MM.1S (cell line): ENCODE measurements at regions not wholly inside any gene's neighbourhood (a gene's known extent, or its start where the extent isn't known, plus 50 kb on each side); places are given as distances from the start of the nearest gene placed in this dataset.

ENCODE experiments used
- DNase-seq: peaks from one replicate; pipeline ENCODE4 v3.0.0-alpha.2; 2015
- H2AFZ ChIP-seq: fragments of 300-600 bp; sonication (generic); 2 replicates; pipeline ENCODE4 v1.6.0; 2016; ENCODE audit warnings: antibody characterized with exemption, low read length
- H3F3A ChIP-seq: fragments of 300-600 bp; sonication (generic); 2 replicates; pipeline ENCODE4 v1.6.1; 2016; ENCODE audit warnings: mild to moderate bottlenecking, antibody characterized with exemption, low read length, moderate library complexity, mixed read lengths; ENCODE audit not compliant: insufficient read depth
- H3K27ac ChIP-seq: fragments of 300-600 bp; sonication (generic); 2 replicates; pipeline ENCODE4 v1.5.1; 2016; ENCODE audit warnings: mild to moderate bottlenecking, low read length
- H3K27me3 ChIP-seq: fragments of 300-600 bp; sonication (generic); replicated peaks from 2 replicates; pipeline ENCODE4 v1.6.0; 2016; ENCODE audit warnings: low read length; ENCODE audit not compliant: insufficient read depth
- H3K36me3 ChIP-seq: fragments of 300-600 bp; sonication (generic); replicated peaks from 2 replicates; pipeline ENCODE4 v1.6.1; 2016; ENCODE audit warnings: mild to moderate bottlenecking, low read length, mixed read lengths; ENCODE audit not compliant: insufficient read depth
- H3K4me1 ChIP-seq: fragments of 300-600 bp; sonication (generic); 2 replicates; pipeline ENCODE4 v1.6.1; 2016; ENCODE audit warnings: low read length, mixed read lengths
- H3K4me2 ChIP-seq: fragments of 300-600 bp; sonication (generic); 2 replicates; pipeline ENCODE4 v1.6.0; 2016; ENCODE audit warnings: low read depth, low read length
- H3K4me3 ChIP-seq: fragments of 300-600 bp; sonication (generic); 2 replicates; pipeline ENCODE4 v1.5.1; 2016; ENCODE audit warnings: low read length, mixed read lengths
- H3K79me2 ChIP-seq: fragments of 300-600 bp; sonication (generic); 2 replicates; pipeline ENCODE4 v1.6.1; 2016; ENCODE audit warnings: mixed run types, low read length, mixed read lengths
- H3K9ac ChIP-seq: fragments of 300-600 bp; sonication (generic); 2 replicates; pipeline ENCODE4 v1.6.1; 2016; ENCODE audit warnings: low read length, mixed read lengths
- H3K9me2 ChIP-seq: fragments of 300-600 bp; sonication (generic); replicated peaks from 2 replicates; pipeline ENCODE4 v1.6.1; 2016; ENCODE audit warnings: mild to moderate bottlenecking, low read length, mixed read lengths; ENCODE audit not compliant: insufficient read depth
- H3K9me3 ChIP-seq: fragments of 300-600 bp; sonication (generic); replicated peaks from 2 replicates; pipeline ENCODE4 v1.6.1; 2016; ENCODE audit warnings: mild to moderate bottlenecking, low read length, mixed read lengths; ENCODE audit not compliant: insufficient read depth
- H4K20me1 ChIP-seq: fragments of 300-600 bp; sonication (generic); 2 replicates; pipeline ENCODE4 v1.6.1; 2016; ENCODE audit warnings: mild to moderate bottlenecking, low read length, moderate library complexity, mixed read lengths; ENCODE audit not compliant: insufficient read depth
- EZH2 ChIP-seq: fragments of 300-600 bp; sonication (generic); optimal IDR thresholded peaks from 2 replicates; pipeline ENCODE3; 2017; ENCODE audit warnings: low read depth, mild to moderate bottlenecking, antibody characterized with exemption, low read length, mixed read lengths
- EZH2phosphoT487 ChIP-seq: fragments of 300-600 bp; sonication (generic); IDR thresholded peaks from 2 replicates; pipeline ENCODE4 v1.6.1; 2018; ENCODE audit warnings: antibody characterized with exemption, low read length
- TF ChIP-seq, protein P1 (sequence below): fragments of 300-600 bp; sonication (generic); IDR thresholded peaks from 2 replicates; pipeline ENCODE4 v1.5.1; 2016; ENCODE audit warnings: antibody characterized with exemption, low read length, mixed read lengths

DNA sequence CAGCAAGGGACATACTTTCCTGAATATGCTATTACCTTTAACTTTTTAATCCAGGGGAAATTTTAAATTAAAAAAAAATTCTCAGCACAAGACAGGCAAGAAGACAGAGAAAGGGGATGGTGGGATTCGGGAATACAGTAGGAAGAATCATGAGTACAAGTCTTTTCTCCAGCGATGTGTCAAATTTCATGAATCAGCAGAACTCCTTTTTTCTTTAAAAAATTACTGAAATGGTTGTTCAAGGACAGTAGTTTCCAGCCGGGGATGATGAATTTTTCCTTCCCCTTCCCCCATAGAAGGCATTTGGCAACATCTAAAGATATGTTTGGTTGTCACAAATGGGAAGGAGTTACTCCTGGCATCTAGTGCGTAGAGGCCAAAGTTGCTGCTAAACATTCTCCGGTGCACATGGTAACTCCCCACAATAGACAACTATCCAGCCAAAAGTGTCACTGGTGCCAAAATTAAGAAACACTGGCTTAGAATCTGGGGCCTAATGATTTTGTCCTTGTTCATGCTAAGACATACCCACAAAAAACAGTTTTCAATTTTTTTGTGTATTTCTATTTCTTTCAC is 450.2 kb downstream of the CBLN4 start:
- Histone ChIP-seq H3K27ac (no peak overlapping the region), H3F3A (no peaks in the 10 kb centered on the region), H3K4me1 (no peaks in the 10 kb centered on the region), H4K20me1 (no peaks in the 10 kb centered on the region), H3K4me2 (no peak overlapping the region), H3K9me2 (no peaks in the 10 kb centered on the region), H3K9me3 (no peaks in the 10 kb centered on the region), H3K4me3 (no peak overlapping the region), H3K9ac (no peak overlapping the region), H3K27me3 (no peaks in the 10 kb centered on the region), H2AFZ (no peak overlapping the region), H3K36me3 (no peaks in the 10 kb centered on the region), H3K79me2 (no peaks in the 10 kb centered on the region)
- no peak for DNase-seq
- TF ChIP-seq, protein P1, sequence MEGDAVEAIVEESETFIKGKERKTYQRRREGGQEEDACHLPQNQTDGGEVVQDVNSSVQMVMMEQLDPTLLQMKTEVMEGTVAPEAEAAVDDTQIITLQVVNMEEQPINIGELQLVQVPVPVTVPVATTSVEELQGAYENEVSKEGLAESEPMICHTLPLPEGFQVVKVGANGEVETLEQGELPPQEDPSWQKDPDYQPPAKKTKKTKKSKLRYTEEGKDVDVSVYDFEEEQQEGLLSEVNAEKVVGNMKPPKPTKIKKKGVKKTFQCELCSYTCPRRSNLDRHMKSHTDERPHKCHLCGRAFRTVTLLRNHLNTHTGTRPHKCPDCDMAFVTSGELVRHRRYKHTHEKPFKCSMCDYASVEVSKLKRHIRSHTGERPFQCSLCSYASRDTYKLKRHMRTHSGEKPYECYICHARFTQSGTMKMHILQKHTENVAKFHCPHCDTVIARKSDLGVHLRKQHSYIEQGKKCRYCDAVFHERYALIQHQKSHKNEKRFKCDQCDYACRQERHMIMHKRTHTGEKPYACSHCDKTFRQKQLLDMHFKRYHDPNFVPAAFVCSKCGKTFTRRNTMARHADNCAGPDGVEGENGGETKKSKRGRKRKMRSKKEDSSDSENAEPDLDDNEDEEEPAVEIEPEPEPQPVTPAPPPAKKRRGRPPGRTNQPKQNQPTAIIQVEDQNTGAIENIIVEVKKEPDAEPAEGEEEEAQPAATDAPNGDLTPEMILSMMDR = no peak
- no peak for TF ChIP-seq EZH2phosphoT487
- no peak for TF ChIP-seq EZH2

DNA sequence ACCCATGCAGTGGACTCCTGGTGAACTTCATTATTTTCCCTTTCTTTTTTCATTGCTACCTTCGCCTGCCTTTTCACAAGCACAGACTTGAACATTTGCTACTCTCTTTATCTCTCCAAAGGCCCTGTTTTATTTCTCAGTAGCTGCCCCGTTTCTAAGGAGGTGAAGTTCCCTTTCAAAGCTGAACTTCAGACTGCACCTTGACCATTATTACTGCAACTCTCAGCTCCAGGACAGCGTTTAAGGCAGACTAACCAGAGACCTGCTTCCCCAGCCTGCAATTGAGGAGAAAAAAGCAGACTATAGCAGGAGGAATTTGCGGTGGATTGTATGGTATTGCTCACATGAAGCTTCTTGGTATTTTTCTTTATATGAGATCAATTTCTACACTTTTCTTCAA is 460.7 kb downstream of the CBLN4 start:
- Histone ChIP-seq H3K9me3 (no peaks in the 10 kb centered on the region), H3K4me2 (no peak overlapping the region), H3K79me2 (no peaks in the 10 kb centered on the region), H4K20me1 (no peaks in the 10 kb centered on the region), H3K27ac (no peak overlapping the region), H3K36me3 (no peaks in the 10 kb centered on the region), H3K4me3 (no peak overlapping the region), H3K9ac (no peak overlapping the region), H3K4me1 (no peaks in the 10 kb centered on the region), H3F3A (no peaks in the 10 kb centered on the region), H3K9me2 (no peaks in the 10 kb centered on the region), H3K27me3 (no peaks in the 10 kb centered on the region), H2AFZ (no peak overlapping the region)
- TF ChIP-seq EZH2 (no peak), EZH2phosphoT487 (no peak)
- no peak for DNase-seq

GRCh38 chr20:55540486-55540885 is 464.8 kb downstream of the CBLN4 start:
- no peak overlapping the region for H3K9ac ChIP-seq
- no peaks in the 10 kb centered on the region for H3K4me1 ChIP-seq
- no peaks in the 10 kb centered on the region for H3K36me3 ChIP-seq
- DNase-seq = no peak
- H3K4me2 ChIP-seq = no peak overlapping the region
- H3K4me3 ChIP-seq = no peak overlapping the region
- H2AFZ ChIP-seq = no peak overlapping the region
- no peaks in the 10 kb centered on the region for H3K9me3 ChIP-seq
- no peaks in the 10 kb centered on the region for H3K9me2 ChIP-seq
- H3K27ac ChIP-seq = no peak overlapping the region
- H4K20me1 ChIP-seq = no peaks in the 10 kb centered on the region
- TF ChIP-seq EZH2phosphoT487 = no peak
- TF ChIP-seq, protein P1 = no peak
- no peak for TF ChIP-seq EZH2
- H3F3A ChIP-seq = no peaks in the 10 kb centered on the region
- H3K79me2 ChIP-seq = no peaks in the 10 kb centered on the region
- H3K27me3 ChIP-seq = no peaks in the 10 kb centered on the region

DNA sequence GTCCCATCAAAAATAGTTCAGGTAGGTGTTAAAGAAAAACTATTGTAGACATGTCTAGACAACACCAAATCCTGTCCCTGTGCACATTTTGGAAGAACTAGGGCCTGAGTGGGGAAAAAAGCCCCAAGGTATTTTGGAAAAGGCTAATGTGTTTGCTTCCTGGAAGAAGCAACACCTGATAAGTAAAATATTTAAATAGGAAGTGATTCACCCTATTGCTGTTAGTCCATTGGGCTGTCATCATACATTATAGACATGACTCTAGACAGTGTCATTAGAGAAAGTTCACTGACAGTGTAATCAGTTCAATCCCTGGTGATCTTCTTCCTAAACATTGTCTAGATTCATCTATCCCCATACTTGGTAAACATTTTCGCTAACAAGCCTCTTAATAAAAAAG is 465.3 kb downstream of the CBLN4 start:
- Histone ChIP-seq H3K4me2 (no peak overlapping the region), H3K4me3 (no peak overlapping the region), H3K4me1 (no peaks in the 10 kb centered on the region), H3K27ac (no peak overlapping the region), H3K79me2 (no peaks in the 10 kb centered on the region), H2AFZ (no peak overlapping the region), H3K9me3 (no peaks in the 10 kb centered on the region), H3F3A (no peaks in the 10 kb centered on the region), H3K36me3 (no peaks in the 10 kb centered on the region), H4K20me1 (no peaks in the 10 kb centered on the region), H3K9ac (no peak overlapping the region), H3K9me2 (no peaks in the 10 kb centered on the region), H3K27me3 (no peaks in the 10 kb centered on the region)
- TF ChIP-seq EZH2phosphoT487 (no peak), EZH2 (no peak)
- TF ChIP-seq, protein P1 = no peak
- DNase-seq = no peak
